Inferior parietal cortex (tissue), 1 donor: ENCODE measurements at regions not wholly inside any gene's neighbourhood (a gene's known extent, or its start where the extent isn't known, plus 50 kb on each side); places are given as distances from the start of the nearest gene placed in this dataset.
"Not testable (repeated sequence)": the region's sequence is repeated elsewhere in the genome, so short reads cannot be mapped to it uniquely, and the experiment has no call there.

Source experiments
- DNase-seq: peaks from one replicate; pipeline ENCODE4 v3.0.0-alpha.2; 2016; ENCODE audit errors: extremely low spot score

- DNase-seq = no peak
These were observed 200.5 kb downstream of the FAT3 start for GRCh38 chr11:92425127-92425526.

- DNase-seq = no peak
These were observed 207.9 kb downstream of the FAT3 start for GRCh38 chr11:92432515-92432914.

- DNase-seq = no peak
These were observed 211.7 kb downstream of the FAT3 start for GRCh38 chr11:92436034-92436920.

- no peak for DNase-seq
These were observed 214.5 kb downstream of the FAT3 start for GRCh38 chr11:92439133-92439532.

- DNase-seq = no peak
These were observed 216.3 kb downstream of the FAT3 start for GRCh38 chr11:92440701-92441442.

- no peak for DNase-seq
These were observed 216.8 kb downstream of the FAT3 start for GRCh38 chr11:92441443-92441726.

GRCh38 chr11:92443199-92443598 lies 218.6 kb downstream of the FAT3 start:
- DNase-seq = peak; percentile 31

- DNase-seq = no peak
These were observed 223.0 kb downstream of the FAT3 start for GRCh38 chr11:92447586-92447985.

- no peak for DNase-seq
These were observed 224.6 kb downstream of the FAT3 start for GRCh38 chr11:92449222-92449621.

- no peak for DNase-seq
These were observed 225.2 kb downstream of the FAT3 start for GRCh38 chr11:92449780-92450179.

- no peak for DNase-seq
These were observed 226.4 kb downstream of the FAT3 start for GRCh38 chr11:92451063-92451462.

- no peak for DNase-seq
These were observed 228.4 kb downstream of the FAT3 start for GRCh38 chr11:92453055-92453454.

- no peak for DNase-seq
These were observed 230.7 kb downstream of the FAT3 start for GRCh38 chr11:92455210-92455790.

GRCh38 chr11:92457250-92457649 lies 232.6 kb downstream of the FAT3 start:
- no peak for DNase-seq

- no peak for DNase-seq
These were observed 233.9 kb downstream of the FAT3 start for GRCh38 chr11:92458486-92458885.

GRCh38 chr11:92460213-92460612 lies 235.6 kb downstream of the FAT3 start:
- no peak for DNase-seq

GRCh38 chr11:92461447-92461846 lies 236.8 kb downstream of the FAT3 start:
- DNase-seq = no peak

- no peak for DNase-seq
These were observed 238.2 kb downstream of the FAT3 start for GRCh38 chr11:92462821-92463220.

GRCh38 chr11:92464822-92465221 lies 240.2 kb downstream of the FAT3 start:
- DNase-seq = no peak

GRCh38 chr11:92465410-92465809 lies 240.8 kb downstream of the FAT3 start:
- DNase-seq = not testable (repeated sequence)

- DNase-seq = no peak
These were observed 249.1 kb downstream of the FAT3 start for GRCh38 chr11:92473736-92474135.

- no peak for DNase-seq
These were observed 250.7 kb downstream of the FAT3 start for GRCh38 chr11:92475316-92475715.

- no peak for DNase-seq
These were observed 251.2 kb downstream of the FAT3 start for GRCh38 chr11:92475819-92476218.
